Heart left ventricle (tissue), 13 donors: ENCODE measurements at regions not wholly inside any gene's neighbourhood (a gene's known extent, or its start where the extent isn't known, plus 50 kb on each side); places are given as distances from the start of the nearest gene placed in this dataset.
"Not testable (repeated sequence)": the region's sequence is repeated elsewhere in the genome, so short reads cannot be mapped to it uniquely, and the experiment has no call there.

Experiments used
- POLR2A ChIP-seq, 2 donors: fragments of 450-650 bp; IDR thresholded peaks; one replicate each; pipeline ENCODE4 v1.6.1; 2017; ENCODE audit warnings: antibody characterized with exemption in 2 of 2, mild to moderate bottlenecking in 2 of 2, moderate library complexity in 2 of 2
- TF ChIP-seq, protein P1 (sequence below), 12 donors: fragments of 200-600 bp; sonication (generic) in 4 of 12; IDR thresholded peaks; one replicate each; pipeline versions ENCODE4 v1.5.0 to v1.8.0; 2018 to 2022; ENCODE audit warnings: antibody characterized with exemption in 12 of 12, mild to moderate bottlenecking in 5 of 12
- donor health status: ischemic (EF 13 %, LVEDD 7.1; RV severe dilation, severe dysfunction).
- donor health status: DM: no; HTN: yes; CAD: no.
- donor health status: DM: no; HTN: no; CAD: no.
- donor health status: ischemic (EF 25% LVEDD 6.9; RV normal size, moderate dysfunction).
- donor health status: ischemic (EF 25% LVEDD 5.7; RV mildly dilated, moderate dysfunction).
- donor health status: ischemic (EF 35%, LVEDD 5.7; RV mildly dilated, moderate dysfunction).
- donor health status: nonischemic (EF 11% LVEDD 7.7; RV severe dilation, severe dysfunction).
- donor health status: DM: yes; HTN: yes; CAD: no.
- donor health status: PGD.
- donor health status: ischemic (EF 29% LVEDD 5.4; RV normal size, mild dysfunction).
- donor health status: nonischemic (EF 23%, LVEDD 6.1; RV moderate dilation, normal function).

DNA sequence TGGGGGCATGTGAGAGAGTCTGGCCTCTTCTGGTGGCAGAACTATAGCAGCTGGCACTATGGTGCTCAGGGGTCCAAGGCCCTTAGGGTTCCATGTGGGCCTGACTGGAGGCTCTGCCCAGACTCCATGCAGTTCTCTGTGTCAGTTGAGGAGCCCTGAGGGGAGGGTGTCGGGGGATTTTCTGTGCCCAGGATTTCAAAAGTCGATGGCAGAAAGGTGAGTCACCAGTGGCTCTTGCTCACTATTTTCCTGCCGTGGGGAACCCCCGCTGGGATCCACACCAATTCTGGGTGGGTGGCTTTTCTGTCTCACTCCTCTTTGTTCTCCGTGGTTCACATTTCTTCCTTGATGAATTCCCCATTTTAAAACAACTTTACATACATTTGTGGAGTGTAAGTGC is 54.1 kb upstream of the ANKRD30B start:
- TF ChIP-seq, protein P1, sequence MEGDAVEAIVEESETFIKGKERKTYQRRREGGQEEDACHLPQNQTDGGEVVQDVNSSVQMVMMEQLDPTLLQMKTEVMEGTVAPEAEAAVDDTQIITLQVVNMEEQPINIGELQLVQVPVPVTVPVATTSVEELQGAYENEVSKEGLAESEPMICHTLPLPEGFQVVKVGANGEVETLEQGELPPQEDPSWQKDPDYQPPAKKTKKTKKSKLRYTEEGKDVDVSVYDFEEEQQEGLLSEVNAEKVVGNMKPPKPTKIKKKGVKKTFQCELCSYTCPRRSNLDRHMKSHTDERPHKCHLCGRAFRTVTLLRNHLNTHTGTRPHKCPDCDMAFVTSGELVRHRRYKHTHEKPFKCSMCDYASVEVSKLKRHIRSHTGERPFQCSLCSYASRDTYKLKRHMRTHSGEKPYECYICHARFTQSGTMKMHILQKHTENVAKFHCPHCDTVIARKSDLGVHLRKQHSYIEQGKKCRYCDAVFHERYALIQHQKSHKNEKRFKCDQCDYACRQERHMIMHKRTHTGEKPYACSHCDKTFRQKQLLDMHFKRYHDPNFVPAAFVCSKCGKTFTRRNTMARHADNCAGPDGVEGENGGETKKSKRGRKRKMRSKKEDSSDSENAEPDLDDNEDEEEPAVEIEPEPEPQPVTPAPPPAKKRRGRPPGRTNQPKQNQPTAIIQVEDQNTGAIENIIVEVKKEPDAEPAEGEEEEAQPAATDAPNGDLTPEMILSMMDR (IDR thresholded peaks at IDR 0.05) = not testable (repeated sequence)
- not testable (repeated sequence) for TF ChIP-seq POLR2A (IDR thresholded peaks at IDR 0.05)
